WTC11 (cell line): ENCODE measurements at regions not wholly inside any gene's neighbourhood (a gene's known extent, or its start where the extent isn't known, plus 50 kb on each side); places are given as distances from the start of the nearest gene placed in this dataset.

Experiments used
- ATAC-seq: fragments of 200-7000 bp; cut with Tn5 transposase; 2 replicates; pipeline ENCODE4 v1.10.0; 2021; ENCODE audit warnings: mild to moderate bottlenecking, moderate library complexity
- CTCF ChIA-PET: fragments of 300-600 bp; sonication (Branson Sonifier 250); formaldehyde crosslinking; loops from one replicate; lab custom pipeline; 2021; ENCODE audit warnings: antibody characterized with exemption; lab: Charles Lee
- POLR2A ChIA-PET: fragments of 350-600 bp; sonication (Branson Sonifier 250); formaldehyde crosslinking; loops from one replicate; lab custom pipeline; 2021; ENCODE audit warnings: antibody characterized with exemption; lab: Charles Lee
- DNase-seq: peaks from one replicate; pipeline ENCODE4 v3.0.0; 2021; ENCODE audit warnings: low spot score
- H3K27ac Mint-ChIP-seq: 2 replicates; pipeline ENCODE4 v1.8.0; 2021; ENCODE audit warnings: mixed read lengths
- H3K27me3 Mint-ChIP-seq: 2 replicates; pipeline ENCODE4 v1.8.0; 2021; ENCODE audit warnings: low read depth, mild to moderate bottlenecking, moderate library complexity, mixed read lengths
- H3K36me3 Mint-ChIP-seq: 2 replicates; pipeline ENCODE4 v1.8.0; 2021; ENCODE audit warnings: mixed read lengths
- H3K4me1 Mint-ChIP-seq: 2 replicates; pipeline ENCODE4 v1.8.0; 2022; ENCODE audit warnings: mixed read lengths
- H3K4me3 Mint-ChIP-seq: 2 replicates; pipeline ENCODE4 v1.8.0; 2021; ENCODE audit warnings: mild to moderate bottlenecking, moderate library complexity, mixed read lengths
- H3K9me3 Mint-ChIP-seq: 2 replicates; pipeline ENCODE4 v1.8.0; 2021; ENCODE audit warnings: mixed read lengths
- CREB1 ChIP-seq: sonication (generic); formaldehyde crosslinking; IDR thresholded peaks from 2 replicates; pipeline ENCODE4 v1.8.0; 2023; ENCODE audit warnings: mild to moderate bottlenecking, missing genetic modification reagents
- ETV6 ChIP-seq: sonication (generic); formaldehyde crosslinking; IDR thresholded peaks from 2 replicates; pipeline ENCODE4 v1.8.1; 2022; ENCODE audit warnings: mild to moderate bottlenecking, missing genetic modification reagents
- GABPB1 ChIP-seq: sonication (generic); formaldehyde crosslinking; IDR thresholded peaks from 2 replicates; pipeline ENCODE4 v1.8.1; 2023; ENCODE audit warnings: mild to moderate bottlenecking, missing genetic modification reagents
- MYBL2 ChIP-seq: sonication (generic); formaldehyde crosslinking; IDR thresholded peaks from 2 replicates; pipeline ENCODE4 v1.8.1; 2023; ENCODE audit warnings: mild to moderate bottlenecking, moderate library complexity, missing genetic modification reagents
- NFATC4 ChIP-seq: fragments of 250-450 bp; sonication (Bioruptor Pico); IDR thresholded peaks from 2 replicates; pipeline ENCODE4 v1.9.0; 2021; ENCODE audit warnings: mild to moderate bottlenecking
- NR2C2 ChIP-seq: sonication (generic); formaldehyde crosslinking; IDR thresholded peaks from 2 replicates; pipeline ENCODE4 v1.8.0; 2022; ENCODE audit warnings: mild to moderate bottlenecking, missing genetic modification reagents
- RELA ChIP-seq: sonication (generic); formaldehyde crosslinking; IDR thresholded peaks from 2 replicates; pipeline ENCODE4 v1.8.1; 2022; ENCODE audit warnings: missing genetic modification reagents, mild to moderate bottlenecking, borderline replicate concordance
- SP1 ChIP-seq: sonication (generic); formaldehyde crosslinking; conservative IDR thresholded peaks from 2 replicates; pipeline ENCODE4 v1.8.1; 2022; ENCODE audit warnings: missing genetic modification reagents
- TEAD1 ChIP-seq: sonication (generic); formaldehyde crosslinking; IDR thresholded peaks from 2 replicates; pipeline ENCODE4 v1.8.0; 2022; ENCODE audit warnings: mild to moderate bottlenecking, missing genetic modification reagents
- ZNF416 ChIP-seq: fragments of 250-450 bp; sonication (Bioruptor Pico); IDR thresholded peaks from 2 replicates; pipeline ENCODE4 v1.9.0; 2021; ENCODE audit warnings: mild to moderate bottlenecking, inconsistent platforms
- TF ChIP-seq, protein P1 (sequence below): fragments of 250-450 bp; sonication (Bioruptor Pico); conservative IDR thresholded peaks from 2 replicates; pipeline ENCODE4 v1.9.0; 2021; ENCODE audit warnings: mild to moderate bottlenecking
- TF ChIP-seq, protein P2 (sequence below): sonication (generic); formaldehyde crosslinking; IDR thresholded peaks from 2 replicates; pipeline ENCODE4 v1.8.1; 2023; ENCODE audit warnings: mild to moderate bottlenecking, missing genetic modification reagents
- TF ChIP-seq, protein P3 (sequence below): sonication (generic); formaldehyde crosslinking; IDR thresholded peaks from 2 replicates; pipeline ENCODE4 v1.8.1; 2022; ENCODE audit warnings: missing genetic modification reagents, borderline replicate concordance
- TF ChIP-seq, protein P4 (sequence below): sonication (generic); formaldehyde crosslinking; IDR thresholded peaks from 2 replicates; pipeline ENCODE4 v1.8.0; 2022; ENCODE audit warnings: mild to moderate bottlenecking, missing genetic modification reagents
- TF ChIP-seq, protein P5 (sequence below): fragments of 250-450 bp; sonication (Bioruptor Pico); IDR thresholded peaks from 2 replicates; pipeline ENCODE4 v1.8.0; 2021; ENCODE audit warnings: mild to moderate bottlenecking
- TF ChIP-seq, protein P6 (sequence below): fragments of 250-450 bp; sonication (Bioruptor Pico); IDR thresholded peaks from 2 replicates; pipeline ENCODE4 v1.9.0; 2021; ENCODE audit warnings: mild to moderate bottlenecking, borderline replicate concordance
- TF ChIP-seq, protein P7 (sequence below): fragments of 250-450 bp; sonication (Bioruptor Pico); IDR thresholded peaks from 2 replicates; pipeline ENCODE4 v1.9.0; 2021; ENCODE audit warnings: mild to moderate bottlenecking

DNA sequence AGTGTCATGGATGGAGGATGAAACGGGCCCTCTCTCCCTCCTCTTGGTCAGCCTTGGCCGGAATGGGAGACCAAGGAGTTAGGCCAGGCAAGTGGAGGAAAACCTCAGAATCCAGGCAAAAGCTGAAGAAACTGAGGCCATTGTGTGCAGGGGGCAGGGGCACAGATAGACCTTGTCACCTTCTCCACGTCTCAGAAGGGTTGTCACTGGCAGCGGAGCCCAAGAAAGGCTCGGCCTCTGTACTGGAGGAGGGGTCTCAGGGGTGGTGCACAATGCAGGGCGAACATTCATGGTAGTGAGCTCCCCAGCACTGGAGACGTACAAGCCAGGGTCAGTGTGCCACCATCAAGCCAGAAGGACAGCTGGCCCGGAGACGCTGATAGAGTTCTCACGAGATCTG, 139.5 kb downstream of the CPZ start:
- Mint-ChIP-seq H3K4me3 (no peak overlapping the region), H3K4me1 (no peaks in the 10 kb centered on the region), H3K9me3 (peaks cover 30% of the 10 kb centered on the region), H3K36me3 (peaks cover 18% of the 10 kb centered on the region), H3K27me3 (peaks cover 9% of the 10 kb centered on the region; the same call in 1 of the 2 replicates), H3K27ac (no peak overlapping the region)
- TF ChIP-seq CREB1 (CRISPR knock-in tag) (no peak), NFATC4 (CRISPR knock-in tag) (no peak), NR2C2 (CRISPR knock-in tag) (no peak)
- ChIA-PET POLR2A (no interaction called here), CTCF (interaction anchor here (1.0 kb wide), 1 partner anchor 16 kb away, joined by 4 read pairs; no protein-coding TSS in a partner anchor)
- DNase-seq (no peak), ATAC-seq (no peak)

DNA sequence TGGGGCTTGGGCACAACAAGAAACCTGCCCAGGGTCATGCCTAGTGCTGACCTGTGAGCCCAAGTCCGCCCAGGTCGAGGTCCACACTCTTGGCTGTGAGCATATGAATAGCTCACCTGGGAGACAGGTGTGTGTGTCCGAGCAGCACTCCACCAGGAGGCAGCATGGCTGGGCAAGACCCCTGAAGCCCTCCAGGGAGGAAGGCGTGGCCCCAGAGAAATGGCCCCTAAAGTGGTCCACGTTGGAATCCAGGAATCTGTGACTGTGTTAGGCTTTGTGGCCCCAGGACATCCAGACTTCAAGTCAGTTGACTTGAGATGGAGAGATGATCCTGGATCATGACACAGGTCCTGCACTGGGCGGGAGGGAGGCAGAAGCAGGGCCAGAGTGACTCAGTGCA, 138.8 kb downstream of the CPZ start:
- no peaks in the 10 kb centered on the region for H3K4me1 Mint-ChIP-seq
- CTCF ChIA-PET = interaction anchor here (1.0 kb wide), 1 partner anchor 15 kb away, joined by 4 read pairs; no protein-coding TSS in a partner anchor
- no peak overlapping the region for H3K4me3 Mint-ChIP-seq
- peaks cover 30% of the 10 kb centered on the region for H3K9me3 Mint-ChIP-seq
- no peak overlapping the region for H3K27ac Mint-ChIP-seq
- DNase-seq = no peak
- ATAC-seq = no peak
- POLR2A ChIA-PET = no interaction called here
- H3K27me3 Mint-ChIP-seq = peaks cover 9% of the 10 kb centered on the region; the same call in 1 of the 2 replicates
- H3K36me3 Mint-ChIP-seq = peaks cover 18% of the 10 kb centered on the region
- TF ChIP-seq TEAD1 (CRISPR knock-in tag) (no peak), ZNF416 (CRISPR knock-in tag) (no peak), GABPB1 (CRISPR knock-in tag) (no peak), ETV6 (CRISPR knock-in tag) (no peak), SP1 (CRISPR knock-in tag) (no peak), RELA (no peak), MYBL2 (CRISPR knock-in tag) (no peak)
- TF ChIP-seq, protein P1, sequence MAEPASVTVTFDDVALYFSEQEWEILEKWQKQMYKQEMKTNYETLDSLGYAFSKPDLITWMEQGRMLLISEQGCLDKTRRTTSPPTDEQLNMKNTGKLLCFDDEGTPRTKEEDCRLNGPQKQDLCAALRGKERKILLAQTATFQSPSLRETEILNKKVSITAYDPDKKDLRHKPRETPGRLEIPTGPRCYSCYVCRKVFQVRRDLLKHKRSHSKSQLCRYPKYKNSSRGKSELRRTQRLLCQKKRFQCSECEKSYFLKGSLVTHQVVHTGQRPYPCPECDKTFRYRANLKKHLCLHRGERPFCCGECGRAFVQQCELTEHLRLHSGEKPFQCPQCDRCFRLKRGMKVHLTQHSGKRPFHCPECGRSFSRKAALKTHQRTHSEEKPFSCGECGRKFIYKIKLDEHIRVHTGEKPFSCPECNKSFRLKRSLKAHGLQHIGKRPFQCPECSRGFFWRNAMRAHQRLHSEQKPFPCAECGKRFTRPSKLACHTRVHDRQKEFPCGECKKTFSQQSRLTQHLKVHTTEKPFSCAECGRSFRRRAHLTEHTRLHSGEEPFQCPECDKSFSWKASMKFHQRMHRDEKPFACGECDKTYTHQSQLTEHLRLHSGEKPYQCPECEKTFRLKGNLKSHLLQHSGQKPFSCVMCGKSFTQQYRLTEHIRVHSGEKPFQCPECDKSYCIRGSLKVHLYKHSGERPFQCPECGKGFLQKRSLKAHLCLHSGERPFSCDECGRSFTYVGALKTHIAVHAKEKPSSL (CRISPR knock-in tag) = no peak
- TF ChIP-seq, protein P2, sequence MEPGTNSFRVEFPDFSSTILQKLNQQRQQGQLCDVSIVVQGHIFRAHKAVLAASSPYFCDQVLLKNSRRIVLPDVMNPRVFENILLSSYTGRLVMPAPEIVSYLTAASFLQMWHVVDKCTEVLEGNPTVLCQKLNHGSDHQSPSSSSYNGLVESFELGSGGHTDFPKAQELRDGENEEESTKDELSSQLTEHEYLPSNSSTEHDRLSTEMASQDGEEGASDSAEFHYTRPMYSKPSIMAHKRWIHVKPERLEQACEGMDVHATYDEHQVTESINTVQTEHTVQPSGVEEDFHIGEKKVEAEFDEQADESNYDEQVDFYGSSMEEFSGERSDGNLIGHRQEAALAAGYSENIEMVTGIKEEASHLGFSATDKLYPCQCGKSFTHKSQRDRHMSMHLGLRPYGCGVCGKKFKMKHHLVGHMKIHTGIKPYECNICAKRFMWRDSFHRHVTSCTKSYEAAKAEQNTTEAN = no peak
- TF ChIP-seq, protein P3, sequence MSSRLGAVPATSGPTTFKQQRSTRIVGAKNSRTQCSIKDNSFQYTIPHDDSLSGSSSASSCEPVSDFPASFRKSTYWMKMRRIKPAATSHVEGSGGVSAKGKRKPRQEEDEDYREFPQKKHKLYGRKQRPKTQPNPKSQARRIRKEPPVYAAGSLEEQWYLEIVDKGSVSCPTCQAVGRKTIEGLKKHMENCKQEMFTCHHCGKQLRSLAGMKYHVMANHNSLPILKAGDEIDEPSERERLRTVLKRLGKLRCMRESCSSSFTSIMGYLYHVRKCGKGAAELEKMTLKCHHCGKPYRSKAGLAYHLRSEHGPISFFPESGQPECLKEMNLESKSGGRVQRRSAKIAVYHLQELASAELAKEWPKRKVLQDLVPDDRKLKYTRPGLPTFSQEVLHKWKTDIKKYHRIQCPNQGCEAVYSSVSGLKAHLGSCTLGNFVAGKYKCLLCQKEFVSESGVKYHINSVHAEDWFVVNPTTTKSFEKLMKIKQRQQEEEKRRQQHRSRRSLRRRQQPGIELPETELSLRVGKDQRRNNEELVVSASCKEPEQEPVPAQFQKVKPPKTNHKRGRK (CRISPR knock-in tag) = no peak
- TF ChIP-seq, protein P4, sequence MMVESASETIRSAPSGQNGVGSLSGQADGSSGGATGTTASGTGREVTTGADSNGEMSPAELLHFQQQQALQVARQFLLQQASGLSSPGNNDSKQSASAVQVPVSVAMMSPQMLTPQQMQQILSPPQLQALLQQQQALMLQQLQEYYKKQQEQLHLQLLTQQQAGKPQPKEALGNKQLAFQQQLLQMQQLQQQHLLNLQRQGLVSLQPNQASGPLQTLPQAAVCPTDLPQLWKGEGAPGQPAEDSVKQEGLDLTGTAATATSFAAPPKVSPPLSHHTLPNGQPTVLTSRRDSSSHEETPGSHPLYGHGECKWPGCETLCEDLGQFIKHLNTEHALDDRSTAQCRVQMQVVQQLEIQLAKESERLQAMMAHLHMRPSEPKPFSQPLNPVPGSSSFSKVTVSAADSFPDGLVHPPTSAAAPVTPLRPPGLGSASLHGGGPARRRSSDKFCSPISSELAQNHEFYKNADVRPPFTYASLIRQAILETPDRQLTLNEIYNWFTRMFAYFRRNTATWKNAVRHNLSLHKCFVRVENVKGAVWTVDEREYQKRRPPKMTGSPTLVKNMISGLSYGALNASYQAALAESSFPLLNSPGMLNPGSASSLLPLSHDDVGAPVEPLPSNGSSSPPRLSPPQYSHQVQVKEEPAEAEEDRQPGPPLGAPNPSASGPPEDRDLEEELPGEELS (CRISPR knock-in tag) = no peak
- TF ChIP-seq, protein P5, sequence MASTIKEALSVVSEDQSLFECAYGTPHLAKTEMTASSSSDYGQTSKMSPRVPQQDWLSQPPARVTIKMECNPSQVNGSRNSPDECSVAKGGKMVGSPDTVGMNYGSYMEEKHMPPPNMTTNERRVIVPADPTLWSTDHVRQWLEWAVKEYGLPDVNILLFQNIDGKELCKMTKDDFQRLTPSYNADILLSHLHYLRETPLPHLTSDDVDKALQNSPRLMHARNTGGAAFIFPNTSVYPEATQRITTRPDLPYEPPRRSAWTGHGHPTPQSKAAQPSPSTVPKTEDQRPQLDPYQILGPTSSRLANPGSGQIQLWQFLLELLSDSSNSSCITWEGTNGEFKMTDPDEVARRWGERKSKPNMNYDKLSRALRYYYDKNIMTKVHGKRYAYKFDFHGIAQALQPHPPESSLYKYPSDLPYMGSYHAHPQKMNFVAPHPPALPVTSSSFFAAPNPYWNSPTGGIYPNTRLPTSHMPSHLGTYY (CRISPR knock-in tag) = no peak
- TF ChIP-seq, protein P6, sequence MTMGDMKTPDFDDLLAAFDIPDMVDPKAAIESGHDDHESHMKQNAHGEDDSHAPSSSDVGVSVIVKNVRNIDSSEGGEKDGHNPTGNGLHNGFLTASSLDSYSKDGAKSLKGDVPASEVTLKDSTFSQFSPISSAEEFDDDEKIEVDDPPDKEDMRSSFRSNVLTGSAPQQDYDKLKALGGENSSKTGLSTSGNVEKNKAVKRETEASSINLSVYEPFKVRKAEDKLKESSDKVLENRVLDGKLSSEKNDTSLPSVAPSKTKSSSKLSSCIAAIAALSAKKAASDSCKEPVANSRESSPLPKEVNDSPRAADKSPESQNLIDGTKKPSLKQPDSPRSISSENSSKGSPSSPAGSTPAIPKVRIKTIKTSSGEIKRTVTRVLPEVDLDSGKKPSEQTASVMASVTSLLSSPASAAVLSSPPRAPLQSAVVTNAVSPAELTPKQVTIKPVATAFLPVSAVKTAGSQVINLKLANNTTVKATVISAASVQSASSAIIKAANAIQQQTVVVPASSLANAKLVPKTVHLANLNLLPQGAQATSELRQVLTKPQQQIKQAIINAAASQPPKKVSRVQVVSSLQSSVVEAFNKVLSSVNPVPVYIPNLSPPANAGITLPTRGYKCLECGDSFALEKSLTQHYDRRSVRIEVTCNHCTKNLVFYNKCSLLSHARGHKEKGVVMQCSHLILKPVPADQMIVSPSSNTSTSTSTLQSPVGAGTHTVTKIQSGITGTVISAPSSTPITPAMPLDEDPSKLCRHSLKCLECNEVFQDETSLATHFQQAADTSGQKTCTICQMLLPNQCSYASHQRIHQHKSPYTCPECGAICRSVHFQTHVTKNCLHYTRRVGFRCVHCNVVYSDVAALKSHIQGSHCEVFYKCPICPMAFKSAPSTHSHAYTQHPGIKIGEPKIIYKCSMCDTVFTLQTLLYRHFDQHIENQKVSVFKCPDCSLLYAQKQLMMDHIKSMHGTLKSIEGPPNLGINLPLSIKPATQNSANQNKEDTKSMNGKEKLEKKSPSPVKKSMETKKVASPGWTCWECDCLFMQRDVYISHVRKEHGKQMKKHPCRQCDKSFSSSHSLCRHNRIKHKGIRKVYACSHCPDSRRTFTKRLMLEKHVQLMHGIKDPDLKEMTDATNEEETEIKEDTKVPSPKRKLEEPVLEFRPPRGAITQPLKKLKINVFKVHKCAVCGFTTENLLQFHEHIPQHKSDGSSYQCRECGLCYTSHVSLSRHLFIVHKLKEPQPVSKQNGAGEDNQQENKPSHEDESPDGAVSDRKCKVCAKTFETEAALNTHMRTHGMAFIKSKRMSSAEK (CRISPR knock-in tag) = no peak
- TF ChIP-seq, protein P7, sequence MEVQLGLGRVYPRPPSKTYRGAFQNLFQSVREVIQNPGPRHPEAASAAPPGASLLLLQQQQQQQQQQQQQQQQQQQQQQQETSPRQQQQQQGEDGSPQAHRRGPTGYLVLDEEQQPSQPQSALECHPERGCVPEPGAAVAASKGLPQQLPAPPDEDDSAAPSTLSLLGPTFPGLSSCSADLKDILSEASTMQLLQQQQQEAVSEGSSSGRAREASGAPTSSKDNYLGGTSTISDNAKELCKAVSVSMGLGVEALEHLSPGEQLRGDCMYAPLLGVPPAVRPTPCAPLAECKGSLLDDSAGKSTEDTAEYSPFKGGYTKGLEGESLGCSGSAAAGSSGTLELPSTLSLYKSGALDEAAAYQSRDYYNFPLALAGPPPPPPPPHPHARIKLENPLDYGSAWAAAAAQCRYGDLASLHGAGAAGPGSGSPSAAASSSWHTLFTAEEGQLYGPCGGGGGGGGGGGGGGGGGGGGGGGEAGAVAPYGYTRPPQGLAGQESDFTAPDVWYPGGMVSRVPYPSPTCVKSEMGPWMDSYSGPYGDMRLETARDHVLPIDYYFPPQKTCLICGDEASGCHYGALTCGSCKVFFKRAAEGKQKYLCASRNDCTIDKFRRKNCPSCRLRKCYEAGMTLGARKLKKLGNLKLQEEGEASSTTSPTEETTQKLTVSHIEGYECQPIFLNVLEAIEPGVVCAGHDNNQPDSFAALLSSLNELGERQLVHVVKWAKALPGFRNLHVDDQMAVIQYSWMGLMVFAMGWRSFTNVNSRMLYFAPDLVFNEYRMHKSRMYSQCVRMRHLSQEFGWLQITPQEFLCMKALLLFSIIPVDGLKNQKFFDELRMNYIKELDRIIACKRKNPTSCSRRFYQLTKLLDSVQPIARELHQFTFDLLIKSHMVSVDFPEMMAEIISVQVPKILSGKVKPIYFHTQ (CRISPR knock-in tag) = no peak
